Kidney epithelial cell (primary cell): ENCODE measurements at regions not wholly inside any gene's neighbourhood (a gene's known extent, or its start where the extent isn't known, plus 50 kb on each side); places are given as distances from the start of the nearest gene placed in this dataset.

Experiments used
- DNase-seq: peaks from one replicate; pipeline ENCODE4 v3.0.0-alpha.2; 2010; ENCODE audit warnings: low read depth
- H3K27me3 ChIP-seq: 2 replicates; pipeline ENCODE4 v1.6.0; 2011; ENCODE audit warnings: low read length; ENCODE audit not compliant: control insufficient read depth, insufficient read depth
- H3K36me3 ChIP-seq: 2 replicates; pipeline ENCODE4 v1.5.1; 2011; ENCODE audit warnings: low read length; ENCODE audit not compliant: control insufficient read depth, insufficient read depth
- H3K4me3 ChIP-seq: 2 replicates; pipeline ENCODE4 v1.5.1; 2011; ENCODE audit warnings: low read depth, mild to moderate bottlenecking, control low read depth, low read length
- TF ChIP-seq, protein P1 (sequence below): IDR thresholded peaks from 2 replicates; pipeline ENCODE4 v1.5.1; 2011; ENCODE audit warnings: mild to moderate bottlenecking, moderate library complexity, low read length, control low read depth, inconsistent platforms; ENCODE audit not compliant: insufficient read depth, poor library complexity, severe bottlenecking

DNA sequence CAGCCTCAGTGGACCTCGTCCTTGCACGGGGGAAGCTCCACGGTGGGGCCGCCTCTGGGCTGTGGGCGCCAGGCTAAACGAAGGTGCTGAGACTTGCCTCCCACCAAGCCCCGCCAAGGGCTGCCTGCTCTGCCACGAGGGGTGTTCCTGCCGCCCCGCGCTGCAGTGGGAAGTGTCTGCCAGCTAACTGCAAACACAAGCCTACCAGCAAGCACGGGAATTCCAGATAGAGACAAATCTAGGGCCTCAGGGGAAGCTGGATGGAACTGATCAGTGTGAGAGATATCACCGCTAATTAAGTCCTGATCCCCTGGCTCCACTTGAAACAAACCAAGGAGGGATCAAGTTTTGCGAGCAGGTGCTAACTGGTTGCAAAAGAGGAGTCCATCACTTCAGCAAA, 181.6 kb upstream of the LEF1 start:
- TF ChIP-seq, protein P1, sequence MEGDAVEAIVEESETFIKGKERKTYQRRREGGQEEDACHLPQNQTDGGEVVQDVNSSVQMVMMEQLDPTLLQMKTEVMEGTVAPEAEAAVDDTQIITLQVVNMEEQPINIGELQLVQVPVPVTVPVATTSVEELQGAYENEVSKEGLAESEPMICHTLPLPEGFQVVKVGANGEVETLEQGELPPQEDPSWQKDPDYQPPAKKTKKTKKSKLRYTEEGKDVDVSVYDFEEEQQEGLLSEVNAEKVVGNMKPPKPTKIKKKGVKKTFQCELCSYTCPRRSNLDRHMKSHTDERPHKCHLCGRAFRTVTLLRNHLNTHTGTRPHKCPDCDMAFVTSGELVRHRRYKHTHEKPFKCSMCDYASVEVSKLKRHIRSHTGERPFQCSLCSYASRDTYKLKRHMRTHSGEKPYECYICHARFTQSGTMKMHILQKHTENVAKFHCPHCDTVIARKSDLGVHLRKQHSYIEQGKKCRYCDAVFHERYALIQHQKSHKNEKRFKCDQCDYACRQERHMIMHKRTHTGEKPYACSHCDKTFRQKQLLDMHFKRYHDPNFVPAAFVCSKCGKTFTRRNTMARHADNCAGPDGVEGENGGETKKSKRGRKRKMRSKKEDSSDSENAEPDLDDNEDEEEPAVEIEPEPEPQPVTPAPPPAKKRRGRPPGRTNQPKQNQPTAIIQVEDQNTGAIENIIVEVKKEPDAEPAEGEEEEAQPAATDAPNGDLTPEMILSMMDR: no peak
- no peaks in the 10 kb centered on the region for H3K36me3 ChIP-seq
- no peak overlapping the region for H3K4me3 ChIP-seq
- no peaks in the 10 kb centered on the region for H3K27me3 ChIP-seq
- DNase-seq: no peak

DNA sequence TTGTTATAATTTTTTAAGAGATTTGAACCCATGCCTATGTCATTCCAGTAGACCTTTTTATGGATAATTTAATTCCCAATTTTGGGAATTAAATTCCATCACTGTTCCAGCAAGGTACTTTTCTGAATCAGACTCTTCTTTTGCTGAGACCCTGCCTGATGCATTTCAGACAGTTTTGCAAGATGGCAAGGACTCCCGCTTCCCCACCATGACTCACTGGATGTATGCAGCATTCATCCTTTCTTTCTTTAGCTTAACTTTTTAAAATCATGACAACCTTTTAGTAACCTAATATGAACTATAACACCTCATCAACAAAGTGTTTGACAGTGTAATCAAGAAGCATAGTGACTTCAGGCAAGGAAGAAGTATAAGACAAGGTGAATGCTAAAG, 178.1 kb upstream of the LEF1 start:
- Histone ChIP-seq H3K27me3 (no peaks in the 10 kb centered on the region), H3K4me3 (no peak overlapping the region), H3K36me3 (no peaks in the 10 kb centered on the region)
- DNase-seq: no peak
- TF ChIP-seq, protein P1: no peak

DNA sequence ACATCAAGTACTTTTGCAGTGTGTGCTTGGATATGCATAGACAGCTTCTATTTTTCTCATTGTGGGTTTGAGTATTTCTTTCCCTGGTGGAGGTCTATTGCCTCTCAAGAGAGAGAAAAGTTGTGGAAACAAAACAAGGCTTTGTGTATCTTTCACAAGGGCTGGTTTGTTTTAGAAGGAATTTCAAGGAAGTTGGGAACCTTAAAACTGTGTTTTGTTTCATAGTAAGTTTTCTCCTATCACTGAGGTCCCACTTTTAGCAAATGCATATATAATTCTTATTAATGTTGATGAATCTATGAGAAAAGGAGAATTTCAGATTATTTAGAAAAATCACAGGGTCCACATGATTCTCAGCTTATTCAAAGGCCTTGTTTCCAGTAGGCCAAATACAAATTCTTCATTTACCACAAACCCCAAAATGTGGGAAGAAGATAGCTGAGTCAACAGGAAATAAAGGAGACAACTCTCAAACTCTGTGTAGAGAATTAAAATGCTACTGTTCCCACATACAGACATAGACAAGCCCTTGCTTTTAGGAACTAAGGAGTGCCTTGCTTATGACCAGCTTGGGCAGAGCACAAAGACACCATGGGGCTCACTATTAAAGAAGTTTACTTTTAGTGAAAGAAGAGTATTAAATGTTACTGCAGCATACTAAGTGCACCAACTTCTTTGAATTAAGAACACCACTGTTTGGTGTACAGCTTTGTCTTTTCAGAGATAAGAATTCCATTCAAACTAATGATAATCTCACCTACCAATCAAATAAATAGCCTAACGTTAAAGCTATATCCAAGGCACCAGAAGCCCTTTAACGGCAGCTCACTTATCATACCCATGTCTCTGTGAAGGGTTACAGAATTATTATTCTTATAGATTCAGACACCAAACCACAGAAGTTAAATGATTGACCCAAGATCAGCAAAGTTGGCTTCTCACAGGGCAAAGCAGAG, 177.4 kb upstream of the LEF1 start:
- TF ChIP-seq, protein P1: no peak
- peak; percentile 38 for DNase-seq
- no peak overlapping the region for H3K4me3 ChIP-seq

DNA sequence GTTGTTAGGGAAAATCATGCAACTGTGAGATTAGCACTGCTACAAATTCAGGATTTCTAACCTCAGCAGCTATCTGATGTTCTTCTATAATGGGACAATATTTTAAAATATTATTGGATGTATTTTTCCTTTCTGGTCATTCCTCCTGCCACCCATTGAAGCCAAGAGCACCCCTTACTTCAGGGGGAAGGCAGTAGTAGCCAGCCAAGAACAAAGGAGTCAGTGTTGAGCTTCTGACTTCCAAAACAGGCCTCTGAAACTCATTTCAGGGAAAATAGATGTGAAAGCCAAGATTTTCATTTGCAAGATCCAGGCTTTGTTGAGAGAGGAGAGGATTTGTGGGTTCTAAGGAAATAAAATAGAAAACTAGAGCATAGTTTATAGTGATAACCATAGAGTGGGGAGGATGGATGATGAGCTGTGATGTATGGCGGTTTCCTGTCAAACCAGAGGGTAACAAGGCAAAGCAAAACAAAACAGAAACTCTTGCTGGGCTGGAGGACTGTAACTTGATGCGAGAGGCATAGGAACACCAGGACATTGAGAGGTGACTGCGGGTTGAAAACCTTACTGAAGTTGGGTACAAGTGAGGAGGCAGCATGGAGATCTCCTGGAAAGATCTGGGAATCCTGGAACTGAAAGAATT, 173.7 kb upstream of the LEF1 start:
- TF ChIP-seq, protein P1: no peak
- Histone ChIP-seq H3K36me3 (no peaks in the 10 kb centered on the region), H3K4me3 (no peak overlapping the region), H3K27me3 (no peaks in the 10 kb centered on the region)
- no peak for DNase-seq

More for the DNA sequence above, 177.4 kb upstream of the LEF1 start:
- no peaks in the 10 kb centered on the region for H3K36me3 ChIP-seq
- no peaks in the 10 kb centered on the region for H3K27me3 ChIP-seq

DNA sequence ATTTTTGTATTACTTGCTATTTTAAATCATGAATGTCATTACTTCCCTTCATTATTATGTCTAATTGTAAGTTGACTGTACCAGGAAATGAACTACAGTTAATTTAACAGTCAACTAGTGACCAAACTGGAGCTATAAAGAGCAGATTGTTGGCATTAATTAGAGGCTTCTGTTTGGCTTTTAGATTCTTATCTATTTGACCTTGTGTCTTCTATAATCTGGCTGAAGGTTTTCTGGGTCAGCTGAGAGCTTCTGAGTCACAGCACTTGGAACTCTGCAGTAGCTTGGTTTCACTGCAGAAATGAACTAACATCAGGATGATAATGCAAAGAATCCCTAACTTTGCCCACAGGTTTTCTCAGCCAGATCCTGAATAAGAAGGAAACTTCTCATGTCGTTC, 169.2 kb upstream of the LEF1 start:
- TF ChIP-seq, protein P1: no peak
- H3K4me3 ChIP-seq: no peak overlapping the region
- H3K36me3 ChIP-seq: no peaks in the 10 kb centered on the region
- no peaks in the 10 kb centered on the region for H3K27me3 ChIP-seq
- DNase-seq: no peak
